SW 1271 (cell line): ENCODE measurements at regions not wholly inside any gene's neighbourhood (a gene's known extent, or its start where the extent isn't known, plus 50 kb on each side); places are given as distances from the start of the nearest gene placed in this dataset.

ENCODE experiments used
- DNase-seq, 2 experiments: peaks; one replicate each; lab custom pipeline; 2025; lab: John Stamatoyannopoulos, UW

GRCh38 chr9:79334711-79335110 is 237.1 kb upstream of the TLE4 start:
- DNase-seq, result no peak

GRCh38 chr9:79335987-79336386 is 235.8 kb upstream of the TLE4 start:
- no peak for DNase-seq

GRCh38 chr9:79341561-79341960 is 230.2 kb upstream of the TLE4 start:
- DNase-seq, result no peak

- DNase-seq, result no peak
Observed at GRCh38 chr9:79346350-79347020, 225.3 kb upstream of the TLE4 start.

- no peak for DNase-seq
Observed at GRCh38 chr9:79352322-79352721, 219.4 kb upstream of the TLE4 start.

- DNase-seq, result peak in 1 of 2 experiments; percentile 7
Observed at GRCh38 chr9:79353856-79354520, 217.8 kb upstream of the TLE4 start.

GRCh38 chr9:79357194-79357593 is 214.6 kb upstream of the TLE4 start:
- no peak for DNase-seq

- DNase-seq, result no peak
Observed at GRCh38 chr9:79357616-79358015, 214.1 kb upstream of the TLE4 start.

GRCh38 chr9:79360387-79361347 is 211.1 kb upstream of the TLE4 start:
- peak in 1 of 2 experiments; percentile 26 for DNase-seq

GRCh38 chr9:79362100-79363081 is 209.4 kb upstream of the TLE4 start:
- no peak for DNase-seq

- DNase-seq, result no peak
Observed at GRCh38 chr9:79369676-79370075, 202.1 kb upstream of the TLE4 start.

- no peak for DNase-seq
Observed at GRCh38 chr9:79371301-79371700, 200.5 kb upstream of the TLE4 start.

GRCh38 chr9:79371948-79372555 is 199.7 kb upstream of the TLE4 start:
- DNase-seq, result no peak

- no peak for DNase-seq
Observed at GRCh38 chr9:79377339-79377855, 194.4 kb upstream of the TLE4 start.

- DNase-seq, result no peak
Observed at GRCh38 chr9:79378107-79378506, 193.7 kb upstream of the TLE4 start.

GRCh38 chr9:79382044-79382443 is 189.7 kb upstream of the TLE4 start:
- no peak for DNase-seq

- DNase-seq, result no peak
Observed at GRCh38 chr9:79382458-79382857, 189.3 kb upstream of the TLE4 start.

GRCh38 chr9:79383096-79383495 is 188.7 kb upstream of the TLE4 start:
- no peak for DNase-seq

GRCh38 chr9:79384091-79384490 is 187.7 kb upstream of the TLE4 start:
- no peak for DNase-seq

GRCh38 chr9:79384501-79384900 is 187.3 kb upstream of the TLE4 start:
- DNase-seq, result no peak
